Inferior parietal cortex (tissue), 1 donor: ENCODE measurements at regions not wholly inside any gene's neighbourhood (a gene's known extent, or its start where the extent isn't known, plus 50 kb on each side); places are given as distances from the start of the nearest gene placed in this dataset.
"Not testable (repeated sequence)": the region's sequence is repeated elsewhere in the genome, so short reads cannot be mapped to it uniquely, and the experiment has no call there.

Source experiments
- DNase-seq: peaks from one replicate; pipeline ENCODE4 v3.0.0-alpha.2; 2016; ENCODE audit errors: extremely low spot score

DNA sequence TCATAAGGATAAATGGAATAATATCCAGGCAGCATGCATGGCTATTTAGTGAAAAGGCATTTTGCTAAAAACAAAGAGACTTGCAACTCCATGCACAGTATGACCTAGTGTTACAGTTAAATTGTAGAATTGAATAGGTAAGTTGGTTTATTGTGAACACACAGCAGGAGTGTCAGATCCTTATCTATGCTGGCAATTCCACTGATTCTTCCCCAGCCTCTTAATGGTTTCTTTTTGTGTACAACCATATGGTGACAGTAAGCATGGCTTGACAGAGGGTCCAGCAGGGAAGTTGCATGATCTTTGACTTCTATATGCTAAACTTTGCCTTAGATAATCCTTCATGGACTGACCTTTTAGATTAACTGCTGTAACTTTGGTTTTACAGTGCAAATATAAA is 936.6 kb upstream of the EPHA5 start:
- DNase-seq, result no peak

DNA sequence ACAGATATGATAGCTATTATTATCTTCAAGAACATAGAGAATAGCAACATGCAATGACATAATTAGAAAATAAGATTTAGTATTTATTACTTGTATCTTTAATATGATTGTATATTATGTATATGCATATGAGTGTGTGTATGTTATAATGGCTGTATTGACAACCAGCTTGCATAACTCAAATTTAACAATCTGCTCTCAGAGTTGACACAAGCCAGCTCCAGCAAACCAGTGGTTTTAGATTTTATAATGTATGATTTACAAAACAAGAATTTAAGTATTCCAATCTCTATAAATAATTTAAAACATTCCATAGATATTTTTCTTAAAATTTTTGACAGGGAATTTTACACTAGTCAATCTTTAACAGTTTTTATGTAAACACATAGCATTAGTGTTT is 935.9 kb upstream of the EPHA5 start:
- no peak for DNase-seq

DNA sequence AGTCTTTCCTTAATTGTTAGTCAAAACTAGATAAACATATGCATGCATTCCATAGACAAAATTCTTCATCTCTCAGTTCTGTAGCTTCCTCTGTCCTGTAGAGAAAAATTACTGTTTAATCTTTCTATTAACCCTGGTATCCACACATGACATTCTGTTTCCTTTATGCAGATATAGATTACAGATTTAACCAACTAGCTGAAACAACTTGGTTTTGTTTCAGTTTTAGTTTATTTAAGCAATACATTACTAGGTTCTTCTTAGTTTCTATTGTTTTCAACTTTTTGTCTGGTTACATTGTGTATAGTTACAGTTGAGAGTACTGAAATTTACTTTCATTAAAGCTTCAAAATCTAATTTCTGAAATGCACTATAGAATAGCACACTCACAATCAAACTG is 933.9 kb upstream of the EPHA5 start:
- no peak for DNase-seq

- no peak for DNase-seq
Measured at GRCh38 chr4:66602622-66603021, 932.3 kb upstream of the EPHA5 start.

GRCh38 chr4:66591968-66592367 is 921.7 kb upstream of the EPHA5 start:
- DNase-seq, result no peak

- no peak for DNase-seq
Measured at GRCh38 chr4:66590488-66591215, 920.4 kb upstream of the EPHA5 start.

DNA sequence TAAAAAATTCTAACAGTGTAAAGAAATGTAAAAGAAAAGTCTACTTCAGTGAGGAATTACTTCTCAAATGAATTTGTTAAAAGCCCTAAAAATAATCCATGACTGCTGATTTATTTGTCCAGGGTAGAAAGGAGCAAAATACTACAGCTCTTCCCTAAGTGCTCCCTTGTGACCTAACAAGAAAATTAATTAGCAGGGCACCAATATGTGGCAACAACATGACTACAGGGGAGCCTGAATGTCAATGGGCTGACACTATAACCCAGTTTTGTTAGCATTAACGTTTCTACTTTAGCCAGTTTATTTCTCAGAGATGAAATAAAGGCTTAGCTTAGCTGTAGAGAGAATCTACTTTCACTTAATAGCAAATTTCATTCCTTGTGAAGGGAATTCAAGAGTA is 918.9 kb upstream of the EPHA5 start:
- no peak for DNase-seq

DNA sequence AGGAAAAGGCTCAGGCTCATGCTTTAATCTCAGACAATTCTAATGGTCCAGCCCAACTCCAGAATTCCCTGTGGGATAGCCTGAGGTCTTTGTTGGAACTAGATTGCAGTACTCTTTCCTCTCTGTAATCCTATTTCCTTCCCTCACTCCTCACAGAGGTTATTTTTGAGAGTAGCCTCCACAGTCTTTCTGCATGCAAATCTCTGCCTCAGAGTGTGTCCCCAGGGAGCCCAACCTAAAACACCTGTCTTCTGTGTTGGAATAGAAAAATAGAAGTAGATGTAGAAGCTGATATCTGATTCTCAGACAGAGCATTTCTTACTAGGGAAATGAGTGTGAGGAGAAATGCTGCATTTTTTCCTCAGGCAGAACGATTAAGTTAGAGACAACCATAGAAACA is 915.5 kb upstream of the EPHA5 start:
- DNase-seq, result no peak

- no peak for DNase-seq
Measured at GRCh38 chr4:66577922-66578321, 907.6 kb upstream of the EPHA5 start.

- no peak for DNase-seq
Measured at GRCh38 chr4:66575008-66575696, 904.9 kb upstream of the EPHA5 start.

GRCh38 chr4:66574145-66574978 is 904.1 kb upstream of the EPHA5 start:
- DNase-seq, result no peak

DNA sequence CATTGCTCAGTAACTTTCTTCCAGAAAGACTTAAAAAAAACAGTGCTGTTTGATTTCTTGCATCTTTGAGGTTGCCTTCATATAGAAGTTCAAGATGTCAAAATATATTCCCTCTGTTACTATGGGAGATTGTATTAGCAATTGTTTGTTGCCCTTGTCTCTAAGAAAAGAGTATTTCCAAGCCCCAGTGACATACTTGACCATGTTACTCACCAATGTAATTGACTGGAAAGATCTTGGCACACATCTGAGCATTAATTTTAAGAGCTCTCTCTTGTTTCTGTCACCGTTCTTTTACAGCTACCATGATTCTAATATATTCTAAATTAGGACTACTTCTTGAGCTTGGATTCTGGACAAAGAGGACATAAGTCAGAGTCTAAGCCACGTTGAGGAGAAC is 902.7 kb upstream of the EPHA5 start:
- no peak for DNase-seq

GRCh38 chr4:66571145-66571695 is 900.9 kb upstream of the EPHA5 start:
- no peak for DNase-seq

DNA sequence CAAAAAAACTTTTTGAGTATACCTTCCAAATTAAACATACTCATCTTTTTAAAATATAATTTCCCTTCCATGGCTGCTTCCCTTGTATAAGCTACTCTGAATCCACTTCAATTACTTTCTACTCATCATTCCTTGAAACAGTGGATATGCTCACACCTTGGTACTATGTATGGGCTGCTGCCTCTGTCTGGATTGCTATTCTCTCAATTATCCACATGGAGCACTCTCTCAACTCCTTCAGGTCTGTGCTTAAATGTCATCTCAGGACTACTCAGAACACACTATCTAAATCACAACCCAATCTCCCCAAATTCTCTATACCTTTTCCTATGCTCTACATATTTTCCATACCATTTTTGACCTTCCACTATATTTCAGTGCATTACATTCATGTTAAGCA is 898.9 kb upstream of the EPHA5 start:
- no peak for DNase-seq

GRCh38 chr4:66568431-66568830 is 898.1 kb upstream of the EPHA5 start:
- DNase-seq, result no peak

GRCh38 chr4:66568001-66568400 is 897.7 kb upstream of the EPHA5 start:
- DNase-seq, result no peak

GRCh38 chr4:66567551-66567950 is 897.3 kb upstream of the EPHA5 start:
- DNase-seq, result no peak

DNA sequence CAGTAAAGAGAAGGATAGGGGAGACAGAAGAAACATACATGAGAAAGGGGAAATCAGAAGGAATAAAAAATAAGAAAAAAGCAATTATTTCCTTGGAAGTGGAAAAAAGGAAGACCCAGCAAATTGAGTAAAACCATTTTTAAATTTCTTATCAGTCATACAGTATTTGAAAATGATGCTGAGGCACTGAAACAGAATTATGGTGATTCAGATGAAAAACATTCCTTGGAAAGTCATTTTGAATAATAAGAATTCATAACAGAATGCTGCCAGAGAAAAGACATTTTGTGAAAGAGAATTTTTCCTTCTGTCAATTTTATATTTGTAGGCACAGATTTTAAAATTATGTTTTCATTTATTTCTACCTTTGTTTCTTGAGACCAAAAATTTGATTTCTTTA is 895.5 kb upstream of the EPHA5 start:
- no peak for DNase-seq

DNA sequence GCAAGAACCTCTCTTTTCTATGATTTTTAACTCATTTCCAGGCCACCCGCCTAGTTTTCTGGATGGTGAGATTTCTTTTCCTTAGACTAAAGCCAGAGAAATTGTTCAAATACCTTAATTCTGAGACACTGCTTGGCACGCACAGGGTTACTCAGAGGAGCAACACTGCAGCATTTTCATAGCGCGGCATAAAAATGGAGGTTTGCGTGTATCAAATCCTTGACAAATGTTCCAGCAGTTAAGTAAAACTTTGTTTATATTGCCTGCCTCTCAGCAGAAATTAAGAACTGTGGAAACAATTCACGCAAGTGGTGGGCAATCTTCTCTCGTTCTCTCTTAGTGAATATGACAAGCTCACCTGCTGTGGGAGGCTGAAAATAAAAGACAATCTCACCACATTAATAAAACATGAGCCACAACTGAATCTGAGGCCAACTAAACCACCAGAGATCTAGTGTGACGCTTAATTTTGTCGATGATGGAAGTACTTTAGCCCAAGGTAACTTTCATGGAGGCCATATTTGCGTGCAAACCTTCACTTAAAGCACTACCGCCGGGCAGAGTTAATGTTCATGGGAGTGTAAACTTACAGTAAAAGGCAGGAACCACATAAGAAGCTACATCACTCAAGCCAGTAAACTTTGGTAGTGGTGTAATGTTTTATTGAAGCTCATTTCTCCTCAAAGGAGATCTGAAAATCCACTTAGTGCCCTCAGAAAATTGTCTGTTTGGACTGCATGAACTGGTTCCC is 894.8 kb upstream of the EPHA5 start:
- no peak for DNase-seq

DNA sequence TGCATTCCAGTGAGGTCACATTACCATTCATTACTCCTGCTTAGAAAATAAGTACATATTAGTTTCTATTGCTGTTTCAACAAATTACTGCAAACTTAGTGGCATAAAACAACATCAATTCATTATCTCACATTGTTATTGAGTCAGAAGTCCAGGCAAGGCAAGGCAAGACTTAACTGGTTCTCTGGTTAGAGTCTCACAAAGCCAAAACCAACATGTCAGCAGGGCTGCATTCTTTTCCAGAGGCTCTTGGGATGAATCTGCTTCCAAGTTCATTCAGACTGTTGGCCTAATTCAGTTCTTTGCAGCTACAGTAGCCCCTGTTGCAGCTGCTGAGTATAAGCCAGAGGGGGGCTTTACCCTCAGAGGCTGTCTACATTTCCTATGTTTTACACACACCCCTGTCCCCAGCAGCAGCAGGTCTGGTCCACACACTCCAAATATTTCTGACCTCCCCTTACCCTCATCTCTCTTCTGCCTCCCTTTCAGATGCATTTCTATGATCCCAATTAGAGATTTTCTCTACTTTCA is 892.1 kb upstream of the EPHA5 start:
- no peak for DNase-seq

GRCh38 chr4:66561465-66562053 is 891.3 kb upstream of the EPHA5 start:
- DNase-seq, result not testable (repeated sequence)
